HepG2 (cell line): ENCODE measurements at regions not wholly inside any gene's neighbourhood (a gene's known extent, or its start where the extent isn't known, plus 50 kb on each side); places are given as distances from the start of the nearest gene placed in this dataset.

ENCODE experiments used
- ATAC-seq: fragments of 200-7000 bp; cut with Tn5 transposase; 3 replicates; pipeline ENCODE4 v1.9.1; 2020; ENCODE audit warnings: mild to moderate bottlenecking, moderate library complexity
- BruUV-seq: library from RNA; stranded (reverse); fragments of 400-500 nt; replicated peaks from 2 replicates; lab custom pipeline; 2021; lab: Mats Ljungman, UMichigan
- CTCF ChIA-PET: fragments of 300-600 bp; formaldehyde crosslinking; extraction: SDS; loops from one replicate; lab custom pipeline; 2021; ENCODE audit warnings: low total read pairs, inconsistent platforms, low intra/inter-chr PET ratio; lab: Yijun Ruan, JAX
- POLR2A ChIA-PET: fragments of 350-600 bp; sonication (Branson Sonifier 250); formaldehyde crosslinking; loops from one replicate; lab custom pipeline; 2020; ENCODE audit warnings: antibody characterized with exemption, inconsistent platforms; lab: Yijun Ruan, JAX
- DNase-seq: peaks from one replicate; pipeline ENCODE4 v3.0.0-alpha.2; 2015; ENCODE audit warnings: low spot score
- FAIRE-seq: peaks from 3 replicates; lab custom pipeline; 2011; peaks lifted over from hg19 to GRCh38; lab: Jason Lieb, UNC
- H2AFZ ChIP-seq: one replicate; pipeline ENCODE4 v1.6.1; 2011; ENCODE audit warnings: low read length, inconsistent platforms
- H3K27ac ChIP-seq: fragments of 300-600 bp; 3 replicates; pipeline ENCODE4 v1.8.0; 2011; ENCODE audit warnings: mixed run types, mild to moderate bottlenecking, mixed read lengths, low read length, inconsistent platforms; ENCODE audit not compliant: insufficient read depth; ENCODE audit errors: extremely low read length
- H3K27me3 ChIP-seq, 2 experiments: fragments of 200-600 bp in 1 of 2; 2 replicates in 1 of 2; 3 replicates in 1 of 2; pipeline versions ENCODE4 v1.6.0 to v1.8.0; 2011; ENCODE audit warnings: low read length in 2 of 2, mild to moderate bottlenecking in 2 of 2, moderate library complexity in 2 of 2, inconsistent platforms in 1 of 2; ENCODE audit not compliant: insufficient read depth in 2 of 2, control insufficient read depth in 1 of 2
- H3K36me3 ChIP-seq, 2 experiments: fragments of 200-600 bp in 1 of 2; replicated peaks in 1 of 2; 2 replicates in 1 of 2; 3 replicates in 1 of 2; pipeline versions ENCODE4 v1.5.1 to v1.8.0; 2011; ENCODE audit warnings: low read length in 2 of 2, inconsistent platforms in 1 of 2; ENCODE audit not compliant: insufficient read depth in 2 of 2, control insufficient read depth in 1 of 2
- H3K4me1 ChIP-seq: 2 replicates; pipeline ENCODE4 v1.5.1; 2012; ENCODE audit warnings: low read length, inconsistent platforms; ENCODE audit not compliant: insufficient read depth
- H3K4me2 ChIP-seq: 2 replicates; pipeline ENCODE4 v1.6.0; 2011; ENCODE audit warnings: low read depth, low read length, inconsistent platforms
- H3K4me3 ChIP-seq, 3 experiments: fragments of 200-600 bp in 1 of 3; sonication (generic), shearing (Covaris generic) in 1 of 3; replicated peaks in 1 of 3; 2 replicates each; pipeline ENCODE4 v1.5.1; 2011 to 2016; ENCODE audit warnings: low read length in 3 of 3, inconsistent platforms in 2 of 3, low read depth in 2 of 3, mild to moderate bottlenecking in 2 of 3, control low read depth in 1 of 3, mixed read lengths in 1 of 3; ENCODE audit not compliant: insufficient read depth in 1 of 3
- H3K79me2 ChIP-seq: one replicate; pipeline ENCODE4 v1.6.1; 2011; ENCODE audit warnings: low read length, inconsistent platforms; ENCODE audit not compliant: insufficient read depth
- H3K9ac ChIP-seq: 2 replicates; pipeline ENCODE4 v1.6.0; 2011; ENCODE audit warnings: mild to moderate bottlenecking, low read depth, low read length, inconsistent platforms; ENCODE audit not compliant: insufficient read depth
- H3K9me3 ChIP-seq: 2 replicates; pipeline ENCODE4 v1.5.1; 2012; ENCODE audit warnings: mild to moderate bottlenecking, low read length
- H4K20me1 ChIP-seq: 2 replicates; pipeline ENCODE4 v1.6.0; 2011; ENCODE audit warnings: inconsistent platforms, mild to moderate bottlenecking, low read length, moderate library complexity; ENCODE audit not compliant: insufficient read depth
- ATF1 ChIP-seq: IDR thresholded peaks from 2 replicates; pipeline ENCODE4 v1.6.1; 2016; ENCODE audit warnings: mild to moderate bottlenecking, control low read depth
- DNMT3B ChIP-seq: conservative IDR thresholded peaks from 2 replicates; pipeline ENCODE4 v1.6.1; 2016; ENCODE audit warnings: missing biosample characterization, control low read depth
- EED ChIP-seq: sonication (generic); formaldehyde crosslinking; IDR thresholded peaks from 2 replicates; pipeline ENCODE4 v1.5.0; 2020; ENCODE audit warnings: mild to moderate bottlenecking, missing genetic modification reagents
- FOXA3 ChIP-seq: IDR thresholded peaks from 2 replicates; pipeline ENCODE4 v1.6.1; 2016; ENCODE audit warnings: missing genetic modification reagents, missing compliant biosample characterization
- HNF4G ChIP-seq, 2 experiments: sonication (generic) in 1 of 2; formaldehyde crosslinking in 1 of 2; IDR thresholded peaks; 2 replicates each; pipeline versions ENCODE4 v1.4.0 to v1.6.1; 2011 to 2020; ENCODE audit warnings: borderline replicate concordance in 2 of 2, low read depth in 2 of 2, mild to moderate bottlenecking in 2 of 2, low read length in 1 of 2, missing genetic modification reagents in 1 of 2, moderate library complexity in 1 of 2
- ISL2 ChIP-seq: sonication (generic); formaldehyde crosslinking; IDR thresholded peaks from 2 replicates; pipeline ENCODE4 v1.5.0; 2020; ENCODE audit warnings: missing genetic modification reagents
- MED1 ChIP-seq: sonication (generic); formaldehyde crosslinking; IDR thresholded peaks from 2 replicates; pipeline ENCODE4 v1.4.0; 2020; ENCODE audit warnings: missing genetic modification reagents
- RFX3 ChIP-seq: IDR thresholded peaks from 2 replicates; pipeline ENCODE4 v1.6.1; 2016; ENCODE audit warnings: missing biosample characterization, missing genetic modification reagents
- SAP130 ChIP-seq: IDR thresholded peaks from 2 replicates; pipeline ENCODE4 v1.6.1; 2016; ENCODE audit warnings: low read depth
- SMYD3 ChIP-seq: sonication (generic); formaldehyde crosslinking; IDR thresholded peaks from 2 replicates; pipeline ENCODE4 v1.8.1; 2023; ENCODE audit warnings: mild to moderate bottlenecking, missing genetic modification reagents
- SRF ChIP-seq: IDR thresholded peaks from 2 replicates; pipeline ENCODE4 v1.6.1; 2011; ENCODE audit warnings: mild to moderate bottlenecking, low read depth, low read length, moderate library complexity
- THAP9 ChIP-seq: sonication (generic); formaldehyde crosslinking; IDR thresholded peaks from 2 replicates; pipeline ENCODE4; 2020; ENCODE audit warnings: missing genetic modification reagents, mild to moderate bottlenecking, borderline replicate concordance
- ZEB1 ChIP-seq: IDR thresholded peaks from 2 replicates; pipeline ENCODE4 v1.6.1; 2012; ENCODE audit warnings: mild to moderate bottlenecking, low read depth, inconsistent platforms; ENCODE audit not compliant: insufficient replicate concordance
- ZFP1 ChIP-seq: IDR thresholded peaks from 2 replicates; pipeline ENCODE4 v1.6.1; 2016
- ZNF275 ChIP-seq: sonication (generic); formaldehyde crosslinking; IDR thresholded peaks from 2 replicates; pipeline ENCODE4 v1.8.0; 2022; ENCODE audit warnings: missing genetic modification reagents, mild to moderate bottlenecking, inconsistent platforms, borderline replicate concordance
- ZNF577 ChIP-seq: sonication (generic); formaldehyde crosslinking; IDR thresholded peaks from 2 replicates; pipeline ENCODE4 v1.4.0; 2020; ENCODE audit warnings: mild to moderate bottlenecking, low read depth, missing genetic modification reagents, borderline replicate concordance
- WGBS: methylation state at CpG from one replicate; pipeline ENCODE4 v1.1.6; 2017; ENCODE audit warnings: low lambda C conversion rate; 5-methylcytosine and 5-hydroxymethylcytosine counted together
- in situ Hi-C: cut with HindIII; loops from 2 replicates; pipeline ENCODE4 v1.10.0; 2017; ENCODE audit warnings: low pct_unique_long_range_greater_than_20kb; ENCODE audit not compliant: extremely low pct_ligation_motif_present
- intact Hi-C: fragments of 100-400 bp; cut with micrococcal nuclease; formaldehyde crosslinking; loops from one replicate; pipeline ENCODE4 v1.10.0; 2022; ENCODE audit not compliant: unreplicated experiment
- TF ChIP-seq, protein P1 (sequence below): sonication (generic); formaldehyde crosslinking; IDR thresholded peaks from 2 replicates; pipeline ENCODE4 v1.4.0; 2020; ENCODE audit warnings: missing genetic modification reagents, borderline replicate concordance

- no peak for TF ChIP-seq THAP9 (CRISPR knock-in tag)
- no peak for TF ChIP-seq HNF4G (IDR thresholded peaks at IDR 0.05; ENCODE audit: borderline replicate concordance, low read depth, low read length)
- no peak for TF ChIP-seq HNF4G (CRISPR knock-in tag; IDR thresholded peaks at IDR 0.05; ENCODE audit: borderline replicate concordance, low read depth)
- TF ChIP-seq FOXA3 (CRISPR knock-in tag), result no peak
These were observed 213.1 kb downstream of the FOXL1 start (continued) for GRCh38 chr16:86791287-86792035.

DNA sequence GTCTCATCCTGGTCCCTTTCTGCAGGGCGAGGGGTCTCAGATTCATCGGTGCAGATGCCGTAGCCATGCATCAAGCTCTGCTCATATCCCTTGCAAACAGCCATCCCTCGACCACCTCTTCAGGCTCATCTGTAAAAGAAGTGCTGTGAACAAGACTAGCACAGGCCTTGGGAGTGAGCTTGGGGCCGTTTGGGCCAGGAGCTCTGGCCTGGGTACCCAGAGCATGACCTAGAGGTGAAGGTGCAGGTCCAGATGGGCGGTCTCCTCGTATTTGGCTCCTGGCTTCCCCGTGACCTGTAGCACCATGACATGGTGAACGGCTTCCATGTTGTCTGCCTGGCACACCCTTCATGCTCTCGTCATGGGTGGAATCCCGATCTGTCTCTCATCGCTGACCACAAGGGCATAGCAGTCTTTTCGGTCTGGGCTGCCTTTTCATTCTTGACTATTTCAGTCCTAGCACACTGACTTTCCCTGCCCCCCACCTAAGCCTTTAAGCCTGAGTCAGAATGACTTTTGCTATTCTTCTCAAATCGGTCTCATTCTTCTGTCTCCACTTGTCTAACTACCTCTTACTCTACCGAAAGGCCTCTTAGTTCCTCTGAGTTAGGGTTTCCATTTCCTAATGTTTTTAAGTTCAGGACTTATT, 216.0 kb downstream of the FOXL1 start:
- intact Hi-C loops (no loop called here), in situ Hi-C loops (no loop called here)
- no peak overlapping the region for H3K9ac ChIP-seq
- DNase-seq (no peak), FAIRE-seq (no peak), ATAC-seq (no peak)
- no peaks in the 10 kb centered on the region for H3K9me3 ChIP-seq
- H3K4me3 ChIP-seq, result no peak overlapping the region
- no peak overlapping the region for H3K27ac ChIP-seq
- H3K36me3 ChIP-seq, result no peaks in the 10 kb centered on the region
- H2AFZ ChIP-seq, result no peak overlapping the region
- WGBS, result 19% methylated on average over 15 of the region's 15 CpGs
- ChIA-PET CTCF (no interaction called here), POLR2A (no interaction called here)
- H3K79me2 ChIP-seq, result no peaks in the 10 kb centered on the region
- H4K20me1 ChIP-seq, result no peaks in the 10 kb centered on the region
- no peaks in the 10 kb centered on the region for H3K4me1 ChIP-seq
- BruUV-seq, result no TSS peak
- peaks cover 6 to 49% of the 10 kb centered on the region in 2 experiments for H3K27me3 ChIP-seq
- H3K4me2 ChIP-seq, result no peak overlapping the region
- TF ChIP-seq ZNF275 (CRISPR knock-in tag) (no peak), MED1 (CRISPR knock-in tag) (no peak), ZNF577 (no peak), SAP130 (CRISPR knock-in tag) (no peak), DNMT3B (CRISPR knock-in tag) (no peak), SRF (no peak), ISL2 (CRISPR knock-in tag) (no peak), ZEB1 (no peak), EED (CRISPR knock-in tag) (no peak), RFX3 (CRISPR knock-in tag) (no peak), SMYD3 (CRISPR knock-in tag) (no peak), ZFP1 (no peak), ATF1 (CRISPR knock-in tag) (no peak)
- TF ChIP-seq, protein P1, sequence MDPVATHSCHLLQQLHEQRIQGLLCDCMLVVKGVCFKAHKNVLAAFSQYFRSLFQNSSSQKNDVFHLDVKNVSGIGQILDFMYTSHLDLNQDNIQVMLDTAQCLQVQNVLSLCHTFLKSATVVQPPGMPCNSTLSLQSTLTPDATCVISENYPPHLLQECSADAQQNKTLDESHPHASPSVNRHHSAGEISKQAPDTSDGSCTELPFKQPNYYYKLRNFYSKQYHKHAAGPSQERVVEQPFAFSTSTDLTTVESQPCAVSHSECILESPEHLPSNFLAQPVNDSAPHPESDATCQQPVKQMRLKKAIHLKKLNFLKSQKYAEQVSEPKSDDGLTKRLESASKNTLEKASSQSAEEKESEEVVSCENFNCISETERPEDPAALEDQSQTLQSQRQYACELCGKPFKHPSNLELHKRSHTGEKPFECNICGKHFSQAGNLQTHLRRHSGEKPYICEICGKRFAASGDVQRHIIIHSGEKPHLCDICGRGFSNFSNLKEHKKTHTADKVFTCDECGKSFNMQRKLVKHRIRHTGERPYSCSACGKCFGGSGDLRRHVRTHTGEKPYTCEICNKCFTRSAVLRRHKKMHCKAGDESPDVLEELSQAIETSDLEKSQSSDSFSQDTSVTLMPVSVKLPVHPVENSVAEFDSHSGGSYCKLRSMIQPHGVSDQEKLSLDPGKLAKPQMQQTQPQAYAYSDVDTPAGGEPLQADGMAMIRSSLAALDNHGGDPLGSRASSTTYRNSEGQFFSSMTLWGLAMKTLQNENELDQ (CRISPR knock-in tag), result no peak
